ENCODE measurements at regions not wholly inside any gene's neighbourhood (a gene's known extent, or its start where the extent isn't known, plus 50 kb on each side); places are given as distances from the start of the nearest gene placed in this dataset.
A peak's percentile ranks its signal among the peaks of the same experiment; 100 is the strongest.

DNA sequence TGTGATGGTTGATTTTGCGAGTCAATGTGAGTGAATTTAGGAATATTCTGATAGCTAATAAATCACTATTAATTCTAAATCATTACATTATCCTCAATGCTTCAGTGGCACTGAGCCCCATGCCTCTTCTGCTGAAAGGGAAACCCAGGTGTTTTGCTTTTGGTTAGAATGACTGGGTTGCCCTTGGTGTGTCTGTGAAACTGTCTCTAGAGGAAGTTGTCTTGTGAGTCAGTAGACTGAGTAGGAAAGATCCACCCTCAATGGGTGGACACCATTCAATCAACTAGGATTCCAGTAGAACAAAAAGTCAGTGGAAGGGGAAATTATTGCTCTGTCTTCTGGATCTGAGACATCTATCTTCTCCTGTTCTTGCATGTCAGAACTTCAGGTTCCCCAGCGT is 472.4 kb downstream of the ANKRD7 start:
- DNase-seq (ENCODE audit: low spot score) = no peak

DNA sequence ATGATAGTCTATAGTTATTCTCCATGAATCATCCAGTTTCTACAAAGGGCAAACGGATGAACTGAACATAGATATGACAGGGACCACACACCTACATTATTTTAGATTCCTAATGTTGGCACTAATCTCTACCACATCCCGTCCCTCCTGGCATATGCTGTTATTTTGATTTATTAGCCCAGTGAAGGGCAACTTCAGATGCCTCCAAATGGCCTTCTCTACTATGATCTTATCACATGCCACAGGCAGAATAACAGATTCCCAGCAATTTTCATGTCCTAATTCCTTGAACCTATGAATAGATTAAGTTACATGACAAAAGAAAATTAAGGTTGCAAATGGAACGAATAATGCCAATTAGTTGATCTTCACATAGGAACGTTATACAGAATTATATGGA is 474.7 kb downstream of the ANKRD7 start:
- DNase-seq (ENCODE audit: low spot score) = no peak

DNA sequence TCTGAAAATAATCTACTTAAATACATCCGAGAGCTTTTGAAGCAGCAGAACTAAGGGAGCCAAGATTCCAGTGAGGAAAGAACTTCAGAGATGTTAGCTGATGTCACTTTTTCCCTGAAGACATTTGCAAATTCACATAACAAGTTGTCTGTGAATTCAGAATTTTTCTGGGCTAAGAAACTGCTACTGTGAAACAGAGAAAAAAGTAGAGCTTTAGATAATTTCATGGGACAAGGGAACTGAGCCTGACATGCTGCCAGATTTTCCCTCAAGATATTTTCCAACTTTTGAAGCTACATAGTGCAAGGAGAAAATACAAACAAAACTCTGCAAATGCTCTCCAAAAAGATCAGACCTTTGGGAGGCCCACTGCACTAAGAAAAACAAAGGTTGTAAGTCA is 484.2 kb downstream of the ANKRD7 start:
- no peak for DNase-seq (ENCODE audit: low spot score)

DNA sequence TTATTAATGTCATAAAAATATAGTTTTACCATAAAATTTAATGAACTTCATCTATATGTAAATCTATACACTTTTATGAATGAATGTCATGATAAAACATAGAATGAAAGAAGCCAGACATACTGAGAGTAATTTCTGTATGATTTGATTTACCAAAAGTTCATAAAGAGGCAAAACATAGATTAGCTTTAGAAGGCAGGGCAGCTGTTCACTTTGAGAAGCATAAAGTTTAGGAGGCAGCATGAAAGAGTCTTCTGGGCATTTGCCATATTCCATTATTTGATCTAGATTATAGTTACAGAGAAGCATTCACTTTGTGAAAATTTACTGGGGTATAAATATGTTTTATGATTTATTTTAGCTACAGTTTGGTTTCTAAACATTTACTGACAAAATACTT is 487.2 kb downstream of the ANKRD7 start:
- DNase-seq (ENCODE audit: low spot score) = no peak

DNA sequence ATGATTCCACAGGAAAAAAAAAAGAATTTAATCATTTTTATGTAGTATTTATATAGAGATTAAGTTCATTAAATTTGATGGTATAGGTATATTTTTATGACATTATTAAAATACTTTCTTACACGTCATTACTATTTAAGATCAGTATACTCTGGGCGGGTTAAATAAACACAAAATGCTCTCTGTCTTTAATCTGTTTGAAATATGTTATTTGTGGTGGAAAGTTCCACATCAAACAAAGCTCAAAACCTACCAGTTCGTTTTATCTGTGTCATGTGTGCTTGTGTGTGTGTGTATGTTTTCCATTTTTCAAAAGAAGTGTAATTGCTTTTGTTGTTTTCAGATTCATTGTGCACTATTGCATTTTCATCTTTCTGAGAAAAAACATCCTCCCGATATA is 488.5 kb downstream of the ANKRD7 start:
- DNase-seq (ENCODE audit: low spot score) = no peak

DNA sequence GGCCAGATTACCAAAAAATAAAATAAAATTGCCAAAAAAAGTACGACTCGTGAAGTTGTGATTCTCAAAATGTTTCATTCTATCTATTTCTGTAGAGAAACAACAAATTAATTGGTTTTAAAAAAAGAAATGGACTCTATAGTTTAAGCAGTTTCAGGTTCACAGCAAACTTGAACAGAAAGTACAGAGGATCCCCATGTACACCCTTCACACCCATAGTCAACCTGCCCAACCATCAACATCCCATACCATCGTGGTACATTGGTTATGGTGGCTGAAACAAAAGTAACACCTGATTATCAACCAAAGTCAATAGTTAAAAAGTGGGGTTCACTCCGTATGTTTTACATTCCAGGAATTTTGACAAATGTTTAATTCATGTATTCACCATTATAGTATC is 496.1 kb downstream of the ANKRD7 start:
- DNase-seq (ENCODE audit: low spot score) = no peak

DNA sequence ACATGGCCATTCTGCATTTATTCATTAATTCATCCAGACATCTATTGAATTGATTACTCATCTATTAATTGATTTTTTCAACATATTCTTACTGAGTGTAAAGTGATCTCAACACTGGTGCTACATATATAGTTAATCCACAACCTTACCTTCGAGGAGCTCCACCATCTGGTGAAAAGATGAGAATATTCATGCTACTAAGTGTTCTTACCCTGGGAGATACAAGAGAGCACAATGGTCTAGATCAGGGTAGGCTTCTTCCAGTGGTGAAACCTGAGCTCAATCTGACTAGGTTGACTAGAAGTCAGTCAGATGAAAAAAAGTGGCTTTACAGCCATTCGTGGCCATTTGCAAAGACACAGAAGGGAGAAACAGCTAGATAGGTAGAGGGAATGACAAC is 507.4 kb downstream of the ANKRD7 start:
- no peak for DNase-seq (ENCODE audit: low spot score)

DNA sequence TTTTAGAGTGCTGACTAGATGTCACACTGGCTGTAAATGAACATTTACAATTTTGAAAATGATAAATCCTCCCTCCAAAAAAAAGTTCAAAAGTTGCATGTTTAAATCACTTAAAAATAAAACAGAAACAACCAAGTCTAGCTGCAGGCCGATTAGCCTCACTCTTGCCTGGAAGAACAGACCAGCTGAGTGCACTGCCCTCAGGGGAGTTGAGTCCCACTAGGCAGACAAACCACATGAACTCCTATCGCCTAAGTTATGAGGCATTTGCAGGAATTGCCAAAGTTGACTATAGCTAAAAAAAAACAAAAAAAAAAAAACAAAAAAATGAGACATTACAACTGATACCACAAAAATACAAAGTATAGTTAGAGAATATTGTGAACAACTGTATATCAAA is 510.0 kb downstream of the ANKRD7 start:
- no peak for DNase-seq (ENCODE audit: low spot score)

DNA sequence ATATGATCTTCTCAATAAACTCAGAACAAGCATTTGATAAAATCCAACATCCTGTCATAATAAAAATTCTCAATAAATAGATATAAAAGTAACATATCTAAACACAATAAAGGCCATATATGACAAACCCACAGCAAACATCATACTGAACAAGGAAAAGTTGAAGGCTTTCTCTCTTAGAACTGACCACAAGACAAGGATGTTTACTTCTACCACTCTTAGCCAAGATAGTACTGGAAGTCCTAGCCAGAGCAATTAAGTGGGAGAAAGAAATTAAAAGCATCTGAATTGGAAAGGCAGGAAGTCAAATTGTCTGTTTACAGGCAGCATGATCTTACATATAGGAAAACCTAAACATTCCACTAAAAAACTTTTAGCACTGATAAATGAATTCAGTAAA is 510.9 kb downstream of the ANKRD7 start:
- no peak for DNase-seq (ENCODE audit: low spot score)

DNA sequence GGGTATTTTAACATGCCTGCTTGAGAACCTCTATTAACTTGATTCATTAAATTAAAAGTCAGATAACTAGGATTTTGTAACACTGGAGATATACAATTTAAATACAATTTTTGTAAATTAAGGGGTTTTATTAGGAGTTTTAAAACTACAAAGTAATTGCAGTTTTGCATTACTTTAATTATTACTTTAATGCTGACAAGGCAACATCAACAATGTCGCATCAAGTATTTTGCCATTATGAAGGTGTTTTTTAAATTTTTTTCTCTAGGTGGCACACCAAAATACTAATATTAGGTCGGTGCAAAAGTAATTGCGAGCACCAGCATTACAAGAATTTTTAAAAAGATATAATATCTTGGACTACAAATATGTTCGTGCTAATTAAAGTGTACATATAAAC is 513.4 kb downstream of the ANKRD7 start:
- DNase-seq (ENCODE audit: low spot score) = no peak

DNA sequence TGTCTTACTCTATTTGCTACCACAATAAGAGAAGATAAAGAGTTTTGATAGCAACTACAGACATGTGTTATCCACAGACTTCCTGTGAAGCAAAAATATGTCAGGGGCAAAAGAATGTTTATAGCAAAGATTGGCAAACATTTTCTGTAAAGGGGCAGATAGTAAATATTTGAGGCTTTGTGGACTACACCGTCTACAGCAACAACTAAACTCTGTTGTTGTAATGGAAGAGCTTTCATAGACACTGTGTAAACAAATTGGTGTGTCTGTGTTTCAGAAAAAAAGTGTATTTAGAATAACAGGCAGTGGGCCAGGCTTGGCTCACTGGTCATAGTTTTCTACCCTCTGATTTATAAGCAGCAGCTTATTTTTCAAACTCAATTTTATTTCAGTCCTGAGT is 521.4 kb downstream of the ANKRD7 start:
- no peak for DNase-seq (ENCODE audit: low spot score)

DNA sequence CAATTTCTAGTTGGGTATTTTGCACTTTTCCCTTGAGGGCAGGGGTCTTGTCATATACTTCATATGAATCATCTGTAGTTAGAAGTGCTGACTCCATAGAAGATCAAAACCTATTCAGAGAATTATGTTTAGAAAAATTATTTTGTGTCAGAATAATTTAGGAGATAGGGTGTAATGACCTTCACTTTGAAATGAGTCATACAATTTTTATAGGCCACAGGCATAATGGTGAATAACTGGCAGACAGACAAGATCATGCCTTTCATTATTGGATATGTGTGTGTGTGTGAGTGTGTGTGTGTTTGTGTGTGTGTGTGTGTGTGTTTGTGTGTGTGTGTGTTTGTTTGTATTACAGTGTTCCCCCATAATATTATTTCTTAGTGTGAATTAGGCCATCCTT is 523.0 kb downstream of the ANKRD7 start:
- peak; percentile 11 for DNase-seq (ENCODE audit: low spot score)

DNA sequence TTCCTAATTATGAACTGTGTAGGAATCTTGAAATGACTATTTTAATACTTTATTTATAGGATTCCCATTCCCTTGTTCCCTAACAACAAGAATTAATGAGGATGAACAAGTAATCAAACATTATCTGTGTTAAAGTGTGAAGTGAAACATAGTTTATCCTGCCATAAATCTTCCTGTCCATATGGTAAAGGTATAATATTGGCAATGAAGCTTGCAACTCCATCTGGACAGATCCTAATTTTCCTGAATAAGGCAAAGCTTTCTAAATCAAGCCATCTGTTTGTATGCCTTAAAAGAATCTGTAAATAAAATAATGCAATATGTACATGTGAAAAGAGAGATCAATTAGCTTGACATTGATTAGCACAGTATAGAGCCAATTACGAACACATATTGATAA is 529.0 kb downstream of the ANKRD7 start:
- no peak for DNase-seq (ENCODE audit: low spot score)

DNA sequence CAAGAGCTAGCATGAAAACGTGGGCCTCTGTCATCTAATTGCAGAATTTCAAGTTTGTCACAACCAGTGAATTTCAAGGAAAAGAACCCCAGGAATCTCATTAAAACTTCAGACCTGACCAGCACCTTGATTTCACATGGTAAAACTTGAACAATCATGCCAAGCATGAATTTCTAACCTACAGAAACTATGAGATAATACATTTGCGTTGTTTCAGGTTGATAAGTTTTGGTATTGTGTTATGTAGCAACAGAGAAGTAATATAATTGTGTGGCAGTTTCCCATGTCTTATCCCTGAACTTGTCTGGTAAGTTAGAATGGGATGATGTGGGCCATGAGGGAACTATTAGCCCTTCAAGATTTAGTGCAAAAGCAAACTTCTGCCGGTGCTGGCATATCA is 530.1 kb downstream of the ANKRD7 start:
- no peak for DNase-seq (ENCODE audit: low spot score)

DNA sequence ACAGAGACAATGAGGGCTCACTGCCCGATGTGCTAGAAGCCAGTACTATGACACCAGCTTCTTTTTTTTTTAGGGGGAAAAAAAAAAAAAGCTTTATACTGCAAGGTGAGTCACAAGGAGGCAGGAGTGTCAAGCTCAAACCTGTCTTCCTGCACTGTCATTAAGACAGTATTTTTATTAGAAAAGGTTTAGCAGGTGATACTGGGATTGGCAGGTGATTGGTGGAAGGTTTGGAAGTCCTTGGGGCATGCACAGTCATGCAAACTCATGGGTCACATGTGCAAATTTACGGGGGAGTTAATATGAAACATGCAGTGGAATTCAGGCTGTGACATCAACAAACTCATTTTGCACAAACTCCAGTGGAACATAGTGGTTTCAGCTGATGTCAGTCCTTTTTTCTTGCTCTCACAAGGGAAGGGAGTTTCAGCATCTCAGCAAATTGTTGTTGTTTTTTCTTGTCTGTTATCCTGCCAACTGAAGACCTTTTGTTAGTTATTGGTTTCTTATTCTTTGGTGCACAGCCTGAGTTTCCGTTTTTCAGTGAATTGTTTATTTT is 530.6 kb downstream of the ANKRD7 start:
- no peak for DNase-seq (ENCODE audit: low spot score)

DNA sequence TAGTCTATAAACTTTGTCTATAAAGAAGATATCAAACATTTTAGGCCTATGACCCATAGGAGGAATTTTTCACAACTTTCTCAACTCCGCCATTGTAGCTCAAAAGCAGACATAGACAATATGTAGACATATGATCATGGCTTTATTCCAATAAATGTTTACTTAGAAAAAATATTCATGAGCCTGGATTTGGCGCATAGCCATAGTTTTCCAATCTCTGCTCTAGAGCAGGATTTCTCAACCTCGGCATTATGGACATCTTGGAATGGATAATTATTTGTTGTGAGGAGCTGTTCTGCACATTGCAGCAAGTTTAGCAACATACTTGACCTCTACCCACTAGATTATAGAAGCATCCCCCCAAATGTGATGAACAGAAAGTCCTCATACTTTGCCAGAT is 532.6 kb downstream of the ANKRD7 start:
- DNase-seq (ENCODE audit: low spot score) = no peak

DNA sequence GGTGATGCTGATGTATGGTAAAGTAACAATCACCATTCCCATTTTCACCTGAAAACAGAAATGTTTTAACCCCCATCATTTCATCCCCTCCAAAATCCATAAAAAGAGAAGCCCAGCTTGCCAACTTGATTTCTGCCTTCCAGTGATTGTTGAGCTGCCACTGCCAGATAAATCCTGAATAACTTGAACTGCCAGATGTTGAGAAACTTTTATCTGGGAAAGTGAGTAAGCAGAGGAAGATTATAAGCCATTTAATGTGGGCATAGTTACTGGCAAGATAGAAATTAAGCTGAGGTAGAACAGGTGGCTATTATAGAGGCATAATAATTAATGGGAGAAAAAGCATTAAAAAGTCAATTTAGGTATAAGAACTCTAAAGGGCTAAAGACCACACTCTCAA is 534.1 kb downstream of the ANKRD7 start:
- no peak for DNase-seq (ENCODE audit: low spot score)

DNA sequence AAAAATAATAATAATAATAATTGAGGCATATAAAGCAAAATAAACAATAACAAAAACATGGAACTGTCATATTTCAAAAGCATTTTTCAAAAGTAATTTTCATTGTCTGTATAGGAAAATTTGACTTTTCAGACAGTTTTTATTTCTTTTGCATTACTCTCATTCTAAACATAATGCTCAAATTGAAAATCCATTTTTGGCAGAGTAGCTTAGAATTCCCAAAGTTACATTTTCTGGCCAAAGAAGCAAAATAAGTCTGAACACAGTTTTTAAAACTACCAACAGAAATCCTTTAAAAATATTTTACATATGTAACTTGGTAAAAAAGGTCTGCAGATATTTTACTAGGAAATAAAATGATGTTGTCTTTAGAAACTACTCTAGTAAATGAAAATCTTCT is 535.4 kb downstream of the ANKRD7 start:
- DNase-seq (ENCODE audit: low spot score) = no peak

DNA sequence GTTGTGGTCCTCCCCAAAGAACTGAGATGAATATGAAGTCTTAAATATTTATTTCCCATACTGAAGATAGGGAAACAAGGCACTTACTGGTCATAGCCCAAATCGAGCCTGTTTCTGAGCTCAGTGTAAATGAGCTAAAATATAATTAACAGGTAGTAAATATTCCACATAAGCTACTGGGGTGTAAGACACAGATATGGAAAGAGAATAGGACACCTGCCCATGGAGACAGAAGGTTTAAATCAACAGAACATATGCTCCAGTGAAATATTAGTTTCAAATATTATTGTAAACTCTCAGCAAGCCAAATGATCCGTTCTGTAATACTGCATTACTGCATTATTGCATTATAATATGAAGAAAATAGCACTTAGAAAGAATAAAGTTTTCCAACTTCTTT is 537.9 kb downstream of the ANKRD7 start:
- no peak for DNase-seq (ENCODE audit: low spot score)

DNA sequence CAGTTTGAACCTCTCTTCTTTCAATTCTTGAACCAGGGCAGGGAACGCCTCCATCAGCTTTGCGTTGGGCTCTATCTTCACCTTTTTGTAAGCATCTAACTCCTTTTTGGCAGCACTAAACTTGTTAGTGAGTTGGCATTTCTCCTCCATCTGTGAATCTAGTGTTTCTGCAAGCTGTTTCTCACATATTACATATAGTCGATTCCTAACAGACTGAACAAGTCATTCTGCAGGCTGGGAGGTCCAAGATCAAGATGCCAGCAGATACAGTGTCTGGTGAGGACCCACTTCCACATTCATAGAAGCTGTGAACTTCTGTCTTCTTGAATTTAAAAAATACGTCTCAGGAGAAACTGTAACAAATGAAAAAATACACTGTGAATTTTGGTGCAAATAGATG is 539.7 kb downstream of the ANKRD7 start:
- DNase-seq (ENCODE audit: low spot score) = no peak

DNA sequence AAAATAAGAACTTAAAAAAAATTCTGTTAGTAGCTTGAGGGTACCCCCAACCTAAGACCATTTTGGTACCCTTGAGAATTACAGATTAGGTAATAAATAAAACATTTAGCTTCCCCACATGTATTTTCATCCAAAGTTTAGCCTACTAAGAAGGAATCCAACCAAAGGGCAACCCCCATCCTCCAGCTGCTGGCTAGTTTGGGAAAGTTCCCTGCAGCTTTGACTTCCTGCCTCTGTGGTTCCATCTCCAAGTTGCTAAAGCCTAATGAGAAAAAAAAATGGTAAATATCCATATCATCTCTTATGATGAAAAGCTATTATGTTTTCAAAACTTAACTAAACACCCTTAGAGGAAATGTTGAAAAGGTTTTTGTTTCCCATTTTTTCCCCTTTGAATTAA is 547.2 kb downstream of the ANKRD7 start:
- no peak for DNase-seq (ENCODE audit: low spot score)

DNA sequence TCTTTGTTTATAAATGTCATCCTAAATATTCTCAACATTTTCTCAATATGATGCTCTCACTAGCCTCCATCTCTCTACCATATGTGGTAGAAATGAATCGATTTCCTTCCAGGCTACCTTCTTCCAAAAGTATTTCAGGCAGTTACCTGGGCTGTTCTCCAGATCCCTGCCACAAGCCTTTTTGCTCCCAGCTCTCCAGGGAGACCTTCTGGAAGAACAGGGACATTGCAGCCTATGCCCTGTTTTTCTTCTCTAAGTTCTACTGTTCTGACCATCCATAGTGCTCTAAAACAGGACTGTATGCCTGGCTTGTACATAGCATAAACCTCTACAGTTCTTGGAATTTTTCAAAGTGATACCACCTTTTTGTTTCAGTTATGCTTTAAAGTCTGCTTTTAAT is 552.8 kb downstream of the ANKRD7 start:
- DNase-seq (ENCODE audit: low spot score) = no peak

DNA sequence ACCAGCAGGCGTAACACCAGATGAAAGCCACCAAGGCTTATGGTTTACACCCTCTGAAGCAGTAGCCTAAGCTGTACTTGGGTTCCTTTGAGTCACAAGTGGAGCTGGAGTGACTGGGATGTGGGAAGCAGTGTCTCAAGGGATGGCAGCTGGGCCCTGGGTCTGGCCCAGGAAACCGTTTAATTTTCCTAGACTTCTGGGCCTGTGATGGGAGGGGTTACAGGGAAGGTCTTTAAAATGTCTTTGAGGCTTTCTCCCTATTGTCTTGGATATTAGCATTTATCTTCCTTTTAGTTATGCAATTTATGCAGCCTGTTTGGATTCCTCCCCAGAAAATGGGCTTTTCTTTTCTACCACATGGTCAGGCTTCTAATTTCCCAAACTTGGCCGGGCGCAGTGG is 568.2 kb downstream of the ANKRD7 start:
- no peak for DNase-seq (ENCODE audit: low spot score)

DNA sequence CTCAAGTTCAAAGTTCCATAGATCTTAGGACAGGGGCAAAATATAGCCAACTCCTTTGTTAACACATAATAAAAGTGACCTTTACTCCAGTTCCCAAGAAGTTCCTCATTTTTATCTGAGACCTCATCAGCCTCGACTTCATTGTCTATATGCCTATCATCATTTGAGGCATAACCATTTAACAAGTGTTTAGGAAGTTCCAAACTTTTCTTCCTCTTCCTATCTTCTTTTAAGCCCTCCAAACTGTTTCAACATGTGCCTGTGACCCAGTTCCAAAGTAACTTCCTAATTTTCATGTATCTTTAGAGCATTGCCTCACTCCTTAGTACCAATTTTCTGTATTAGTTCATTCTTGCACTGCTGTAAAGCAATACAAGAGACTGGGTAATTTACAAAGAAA is 569.1 kb downstream of the ANKRD7 start:
- no peak for DNase-seq (ENCODE audit: low spot score)

DNA sequence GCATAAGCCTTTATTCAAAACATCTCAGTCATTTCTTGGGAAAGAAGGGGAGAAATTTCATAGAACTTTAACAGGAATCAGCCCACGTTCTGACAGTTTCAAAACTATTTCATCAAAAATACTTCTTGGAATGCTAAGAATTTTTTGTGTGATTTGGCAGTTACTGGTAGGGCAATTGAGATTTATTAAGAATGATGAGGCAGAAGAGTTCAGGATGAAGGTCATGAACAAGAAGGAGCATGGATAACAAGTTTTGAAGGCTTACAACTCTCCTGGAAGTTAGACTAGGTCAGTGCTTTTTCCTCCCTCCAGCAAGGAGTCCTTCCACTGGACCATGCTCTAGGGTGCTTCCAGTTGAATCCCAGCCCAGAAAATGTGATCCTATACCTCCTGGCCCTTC is 569.9 kb downstream of the ANKRD7 start:
- no peak for DNase-seq (ENCODE audit: low spot score)

All from COLO829 (cell line).